Gastrocnemius medialis (tissue), 4 donors: ENCODE measurements at regions not wholly inside any gene's neighbourhood (a gene's known extent, or its start where the extent isn't known, plus 50 kb on each side); places are given as distances from the start of the nearest gene placed in this dataset.

Experiments used
- POLR2A ChIP-seq, 2 donors: fragments of 450-650 bp; IDR thresholded peaks; one replicate each; pipeline ENCODE4 v1.6.1; 2017; ENCODE audit warnings: antibody characterized with exemption in 2 of 2, mild to moderate bottlenecking in 2 of 2, moderate library complexity in 2 of 2
- TF ChIP-seq, protein P1 (sequence below), 5 experiments: fragments of 450-650 bp in 3 of 5; fragments of 200-600 bp in 2 of 5; sonication (generic) in 2 of 5; IDR thresholded peaks in 4 of 5; conservative IDR thresholded peaks in 1 of 5; 1 replicate in 4 of 5; 2 replicates in 1 of 5; pipeline ENCODE4 v1.5.1; 2016 to 2019; ENCODE audit warnings: antibody characterized with exemption in 5 of 5, mild to moderate bottlenecking in 3 of 5, moderate library complexity in 3 of 5

DNA sequence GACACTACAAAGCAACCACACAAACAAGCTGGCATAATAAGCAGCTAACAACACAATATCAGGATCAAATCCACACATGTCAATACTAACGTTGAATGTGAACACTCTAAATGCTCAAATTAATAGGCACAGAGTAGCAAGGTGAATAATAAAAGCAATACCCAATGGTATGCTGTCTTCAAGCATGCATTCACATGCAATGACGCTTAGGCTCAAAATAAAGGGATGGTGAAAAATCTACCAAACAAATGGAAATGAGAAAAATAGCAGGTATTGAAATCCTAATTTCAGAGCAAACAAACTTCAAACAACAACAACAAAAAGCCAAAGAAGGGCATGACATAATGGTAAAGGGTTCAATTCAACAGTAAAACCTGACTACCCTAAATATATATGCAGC, 74.0 kb upstream of the FAM47B start:
- TF ChIP-seq, protein P1, sequence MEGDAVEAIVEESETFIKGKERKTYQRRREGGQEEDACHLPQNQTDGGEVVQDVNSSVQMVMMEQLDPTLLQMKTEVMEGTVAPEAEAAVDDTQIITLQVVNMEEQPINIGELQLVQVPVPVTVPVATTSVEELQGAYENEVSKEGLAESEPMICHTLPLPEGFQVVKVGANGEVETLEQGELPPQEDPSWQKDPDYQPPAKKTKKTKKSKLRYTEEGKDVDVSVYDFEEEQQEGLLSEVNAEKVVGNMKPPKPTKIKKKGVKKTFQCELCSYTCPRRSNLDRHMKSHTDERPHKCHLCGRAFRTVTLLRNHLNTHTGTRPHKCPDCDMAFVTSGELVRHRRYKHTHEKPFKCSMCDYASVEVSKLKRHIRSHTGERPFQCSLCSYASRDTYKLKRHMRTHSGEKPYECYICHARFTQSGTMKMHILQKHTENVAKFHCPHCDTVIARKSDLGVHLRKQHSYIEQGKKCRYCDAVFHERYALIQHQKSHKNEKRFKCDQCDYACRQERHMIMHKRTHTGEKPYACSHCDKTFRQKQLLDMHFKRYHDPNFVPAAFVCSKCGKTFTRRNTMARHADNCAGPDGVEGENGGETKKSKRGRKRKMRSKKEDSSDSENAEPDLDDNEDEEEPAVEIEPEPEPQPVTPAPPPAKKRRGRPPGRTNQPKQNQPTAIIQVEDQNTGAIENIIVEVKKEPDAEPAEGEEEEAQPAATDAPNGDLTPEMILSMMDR (IDR thresholded peaks at IDR 0.05 in 4 of 5, conservative IDR thresholded peaks at IDR 0.05 in 1 of 5) = no peak
- no peak for TF ChIP-seq POLR2A (IDR thresholded peaks at IDR 0.05)
